ENCODE measurements at regions not wholly inside any gene's neighbourhood (a gene's known extent, or its start where the extent isn't known, plus 50 kb on each side); places are given as distances from the start of the nearest gene placed in this dataset.

DNA sequence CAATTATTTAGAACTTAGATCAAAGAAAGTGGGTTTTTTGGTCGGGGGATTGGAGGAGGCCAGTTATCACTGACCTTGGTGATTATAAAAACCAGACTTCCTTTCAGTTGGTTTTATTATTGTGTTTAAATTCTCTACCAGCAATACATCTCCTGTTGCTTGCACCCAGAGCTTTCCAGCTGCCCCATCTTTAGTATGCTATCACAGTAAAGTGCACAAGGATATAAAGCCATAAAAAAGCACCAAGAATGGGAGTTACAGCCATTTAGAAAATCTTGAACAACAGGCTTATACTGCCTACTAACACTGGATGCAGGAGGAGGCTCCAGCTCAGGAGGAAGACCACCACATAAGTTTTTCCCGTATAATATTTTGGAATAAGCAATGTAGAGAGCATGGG is 148.7 kb upstream of the OSR1 start:
- H3K27ac ChIP-seq (ENCODE audit: low read length), result no peak overlapping the region
- no peaks in the 10 kb centered on the region for H3K27me3 ChIP-seq (ENCODE audit: control insufficient read depth, insufficient read depth, low read length)
- H3K4me3 ChIP-seq (ENCODE audit: low read length), result no peak overlapping the region
- peaks cover 3% of the 10 kb centered on the region for H3K4me1 ChIP-seq (ENCODE audit: control insufficient read depth, insufficient read depth, low read length)
- no peaks in the 10 kb centered on the region for H3K9me3 ChIP-seq (ENCODE audit: control insufficient read depth, low read depth, low read length)
- no peak for DNase-seq
- 100% methylated on average over 1 of the region's 2 CpGs for WGBS (ENCODE audit: insufficient coverage, low lambda C conversion rate)
- H3K36me3 ChIP-seq (ENCODE audit: control insufficient read depth, insufficient read depth, low read length), result no peaks in the 10 kb centered on the region

DNA sequence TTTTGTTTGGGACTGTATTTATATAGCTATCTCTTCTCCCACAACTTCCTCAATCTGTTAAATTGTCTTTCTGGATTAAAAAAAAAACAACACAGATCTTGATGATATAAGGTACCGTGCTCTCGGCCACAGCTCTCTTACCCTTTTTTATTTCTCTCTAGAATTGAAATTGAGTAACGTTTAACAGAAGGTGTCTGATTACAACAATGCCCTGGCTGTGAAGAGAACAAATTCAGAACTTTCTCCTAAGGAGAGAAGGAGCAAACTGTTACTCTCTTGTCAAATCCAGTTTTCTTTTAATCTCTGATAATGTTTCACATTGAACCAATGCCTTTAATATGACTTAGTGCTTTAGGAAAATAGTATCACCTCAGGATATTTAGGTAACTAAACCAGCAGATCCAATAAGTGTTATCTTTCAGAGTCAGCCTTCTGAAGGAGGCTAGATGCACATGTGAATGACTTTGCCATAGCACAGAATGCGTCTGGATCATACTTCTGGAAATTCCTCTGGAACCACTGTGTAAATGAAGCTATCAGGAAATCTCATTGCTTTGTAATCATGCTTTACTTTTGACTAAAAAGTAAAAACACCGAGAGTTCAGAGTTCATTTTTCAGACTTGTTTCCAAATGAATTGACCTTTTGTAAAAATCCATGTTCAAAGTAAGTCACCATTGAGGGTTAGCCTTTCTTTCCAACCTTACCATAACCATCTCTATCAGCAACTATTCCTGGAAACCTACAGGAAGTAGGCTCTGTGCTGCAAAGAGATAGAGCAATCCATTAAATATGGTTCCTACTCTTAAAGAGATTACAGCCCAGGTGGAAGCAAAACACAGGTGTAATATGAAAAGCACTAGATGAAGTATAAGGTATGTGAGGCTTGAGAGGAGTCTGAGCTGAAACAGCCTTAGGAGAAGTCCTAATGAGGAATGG is 147.0 kb upstream of the OSR1 start:
- no peaks in the 10 kb centered on the region for H3K9me3 ChIP-seq (ENCODE audit: control insufficient read depth, low read depth, low read length)
- no peak for DNase-seq
- no peak overlapping the region for H3K27ac ChIP-seq (ENCODE audit: low read length)
- H3K4me1 ChIP-seq (ENCODE audit: control insufficient read depth, insufficient read depth, low read length), result peaks cover 3% of the 10 kb centered on the region
- 3% methylated on average over 4 of the region's 5 CpGs for WGBS (ENCODE audit: insufficient coverage, low lambda C conversion rate)
- H3K27me3 ChIP-seq (ENCODE audit: control insufficient read depth, insufficient read depth, low read length), result no peaks in the 10 kb centered on the region
- no peaks in the 10 kb centered on the region for H3K36me3 ChIP-seq (ENCODE audit: control insufficient read depth, insufficient read depth, low read length)
- H3K4me3 ChIP-seq (ENCODE audit: low read length), result no peak overlapping the region

DNA sequence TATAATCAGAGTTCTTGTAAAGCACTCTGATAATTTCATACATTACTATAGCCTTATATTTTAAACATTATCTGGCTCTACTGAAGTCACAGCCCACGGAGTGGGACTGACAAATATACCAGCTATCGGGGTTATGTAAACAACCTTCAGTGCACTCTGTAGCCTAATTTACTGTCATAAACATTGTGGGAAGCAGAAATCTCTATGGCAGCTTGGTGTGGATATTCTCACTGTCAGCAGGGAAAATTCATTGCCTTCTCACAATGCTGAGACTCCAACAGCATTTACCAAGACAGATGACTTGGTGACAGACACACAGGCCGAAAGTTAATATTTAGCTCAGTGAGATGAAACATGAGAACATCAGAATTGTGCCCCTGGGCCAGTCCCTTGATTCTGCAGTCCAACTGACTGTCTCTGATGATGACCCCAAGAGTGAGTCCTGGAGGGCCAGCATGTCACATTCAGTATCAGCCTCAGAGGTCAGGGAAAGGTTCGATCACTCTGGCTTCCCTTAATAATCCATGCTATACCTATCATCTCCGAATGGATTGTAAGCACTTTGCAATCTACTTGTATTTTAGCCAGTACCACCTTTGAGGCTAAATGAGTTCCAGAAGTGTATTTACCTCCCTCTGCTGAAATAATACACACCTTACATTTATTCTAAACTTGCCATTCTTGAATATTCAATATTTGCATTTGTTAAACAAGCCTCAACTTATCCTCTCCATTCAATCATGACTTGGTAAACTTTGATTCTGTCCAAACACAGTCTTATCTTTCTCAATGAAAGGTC is 146.2 kb upstream of the OSR1 start:
- no peak overlapping the region for H3K4me3 ChIP-seq (ENCODE audit: low read length)
- H3K36me3 ChIP-seq (ENCODE audit: control insufficient read depth, insufficient read depth, low read length), result no peaks in the 10 kb centered on the region
- no peak for DNase-seq
- no peaks in the 10 kb centered on the region for H3K27me3 ChIP-seq (ENCODE audit: control insufficient read depth, insufficient read depth, low read length)
- WGBS (ENCODE audit: insufficient coverage, low lambda C conversion rate), result 0% methylated on average over 1 of the region's 5 CpGs
- H3K9me3 ChIP-seq (ENCODE audit: control insufficient read depth, low read depth, low read length), result no peaks in the 10 kb centered on the region
- H3K4me1 ChIP-seq (ENCODE audit: control insufficient read depth, insufficient read depth, low read length), result peaks cover 3% of the 10 kb centered on the region
- H3K27ac ChIP-seq (ENCODE audit: low read length), result no peak overlapping the region

DNA sequence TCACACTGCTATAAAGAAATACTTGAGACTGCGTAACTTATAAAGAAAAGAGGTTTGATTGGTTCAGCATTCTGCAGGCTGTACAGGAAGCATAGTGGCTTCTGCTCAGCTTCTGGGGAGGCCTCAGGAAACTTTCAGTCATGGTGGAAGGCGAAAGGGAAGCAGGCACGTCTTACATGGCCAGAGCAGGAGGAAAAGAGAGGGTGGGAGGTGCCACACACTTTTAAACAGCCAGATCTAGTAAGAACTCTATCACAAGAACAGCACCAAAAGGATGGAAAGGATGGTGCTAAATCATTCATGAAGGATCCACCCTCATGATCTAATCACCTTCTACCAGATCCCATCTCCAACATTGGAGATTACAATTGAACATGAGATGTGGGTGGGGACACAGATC is 145.5 kb upstream of the OSR1 start:
- no peak for DNase-seq
- no CpG with 5 or more reads among the region's 3 CpGs for WGBS (ENCODE audit: insufficient coverage, low lambda C conversion rate)

DNA sequence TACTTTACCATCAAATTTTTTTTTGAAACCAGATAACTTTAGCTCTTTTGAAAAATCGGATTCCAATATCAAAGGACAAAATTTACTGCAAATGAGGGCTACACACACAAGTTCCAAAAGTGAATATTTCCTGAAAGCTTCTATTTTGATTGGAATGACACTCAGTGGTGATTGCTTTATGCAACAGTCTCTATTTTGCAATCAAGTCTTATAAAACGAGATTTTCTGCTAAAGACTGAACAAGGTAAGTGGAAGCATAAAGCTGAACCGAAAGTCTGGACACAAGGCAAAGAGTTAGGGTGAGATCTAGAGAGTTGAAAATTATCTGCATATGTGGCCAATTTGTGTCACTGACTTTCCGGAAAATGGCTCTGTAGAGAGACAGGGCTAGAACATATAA is 145.0 kb upstream of the OSR1 start:
- no peak overlapping the region for H3K27ac ChIP-seq (ENCODE audit: low read length)
- no peaks in the 10 kb centered on the region for H3K36me3 ChIP-seq (ENCODE audit: control insufficient read depth, insufficient read depth, low read length)
- 92% methylated on average over 2 of the region's 4 CpGs for WGBS (ENCODE audit: insufficient coverage, low lambda C conversion rate)
- no peak overlapping the region for H3K4me3 ChIP-seq (ENCODE audit: low read length)
- H3K9me3 ChIP-seq (ENCODE audit: control insufficient read depth, low read depth, low read length), result no peaks in the 10 kb centered on the region
- DNase-seq, result no peak
- no peaks in the 10 kb centered on the region for H3K27me3 ChIP-seq (ENCODE audit: control insufficient read depth, insufficient read depth, low read length)
- H3K4me1 ChIP-seq (ENCODE audit: control insufficient read depth, insufficient read depth, low read length), result peaks cover 3% of the 10 kb centered on the region

More for the DNA sequence above, 145.5 kb upstream of the OSR1 start:
- peaks cover 3% of the 10 kb centered on the region for H3K4me1 ChIP-seq (ENCODE audit: control insufficient read depth, insufficient read depth, low read length)
- no peaks in the 10 kb centered on the region for H3K36me3 ChIP-seq (ENCODE audit: control insufficient read depth, insufficient read depth, low read length)
- no peak overlapping the region for H3K27ac ChIP-seq (ENCODE audit: low read length)
- H3K4me3 ChIP-seq (ENCODE audit: low read length), result no peak overlapping the region
- no peaks in the 10 kb centered on the region for H3K9me3 ChIP-seq (ENCODE audit: control insufficient read depth, low read depth, low read length)
- H3K27me3 ChIP-seq (ENCODE audit: control insufficient read depth, insufficient read depth, low read length), result no peaks in the 10 kb centered on the region

DNA sequence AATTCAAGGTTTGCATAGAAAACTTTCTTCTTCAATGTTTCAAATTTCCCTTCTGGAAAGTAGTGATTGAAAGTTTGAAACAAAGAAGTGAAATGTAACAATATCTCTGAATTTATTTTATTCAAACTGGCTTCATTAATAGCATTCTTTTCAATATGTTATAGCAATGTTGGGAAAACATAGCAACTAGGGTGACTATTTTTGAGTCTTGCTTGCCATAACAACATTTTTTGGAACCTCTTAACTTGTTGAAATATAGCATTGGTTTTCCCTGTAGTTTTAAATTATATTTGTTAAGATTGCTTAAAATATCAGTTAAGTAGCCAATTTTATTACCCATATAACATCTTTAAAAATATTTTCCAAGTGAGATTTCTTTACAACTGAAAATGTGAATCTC is 141.7 kb upstream of the OSR1 start:
- H3K27me3 ChIP-seq (ENCODE audit: control insufficient read depth, insufficient read depth, low read length), result no peaks in the 10 kb centered on the region
- no peak overlapping the region for H3K27ac ChIP-seq (ENCODE audit: low read length)
- H3K4me1 ChIP-seq (ENCODE audit: control insufficient read depth, insufficient read depth, low read length), result peaks cover 3% of the 10 kb centered on the region
- no peak for DNase-seq
- H3K36me3 ChIP-seq (ENCODE audit: control insufficient read depth, insufficient read depth, low read length), result no peaks in the 10 kb centered on the region
- H3K9me3 ChIP-seq (ENCODE audit: control insufficient read depth, low read depth, low read length), result no peaks in the 10 kb centered on the region
- no peak overlapping the region for H3K4me3 ChIP-seq (ENCODE audit: low read length)

DNA sequence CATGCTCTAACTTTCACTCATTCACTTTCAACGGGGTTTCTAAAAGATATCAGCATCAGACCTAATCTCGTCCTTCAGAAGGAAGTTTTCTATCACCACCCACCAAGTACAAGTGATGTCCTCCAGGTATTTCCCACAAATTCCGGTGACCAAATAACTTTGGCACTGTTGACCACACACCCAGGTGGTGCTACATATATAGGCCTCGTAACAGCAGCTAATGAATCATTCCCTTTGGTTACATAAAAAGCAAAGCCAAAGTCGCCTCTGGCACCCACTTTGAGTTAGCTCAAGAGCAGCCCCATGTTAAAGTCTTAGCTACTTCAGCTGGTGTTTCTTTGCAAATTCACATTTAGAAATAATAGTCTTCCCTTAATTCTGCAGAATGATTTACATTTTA is 138.2 kb upstream of the OSR1 start:
- Histone ChIP-seq H3K36me3 (ENCODE audit: control insufficient read depth, insufficient read depth, low read length) (no peaks in the 10 kb centered on the region), H3K4me3 (ENCODE audit: low read length) (no peak overlapping the region), H3K9me3 (ENCODE audit: control insufficient read depth, low read depth, low read length) (no peaks in the 10 kb centered on the region), H3K27me3 (ENCODE audit: control insufficient read depth, insufficient read depth, low read length) (no peaks in the 10 kb centered on the region), H3K27ac (ENCODE audit: low read length) (no peak overlapping the region), H3K4me1 (ENCODE audit: control insufficient read depth, insufficient read depth, low read length) (no peaks in the 10 kb centered on the region)
- no CpG with 5 or more reads among the region's 5 CpGs for WGBS (ENCODE audit: insufficient coverage, low lambda C conversion rate)
- DNase-seq, result no peak

DNA sequence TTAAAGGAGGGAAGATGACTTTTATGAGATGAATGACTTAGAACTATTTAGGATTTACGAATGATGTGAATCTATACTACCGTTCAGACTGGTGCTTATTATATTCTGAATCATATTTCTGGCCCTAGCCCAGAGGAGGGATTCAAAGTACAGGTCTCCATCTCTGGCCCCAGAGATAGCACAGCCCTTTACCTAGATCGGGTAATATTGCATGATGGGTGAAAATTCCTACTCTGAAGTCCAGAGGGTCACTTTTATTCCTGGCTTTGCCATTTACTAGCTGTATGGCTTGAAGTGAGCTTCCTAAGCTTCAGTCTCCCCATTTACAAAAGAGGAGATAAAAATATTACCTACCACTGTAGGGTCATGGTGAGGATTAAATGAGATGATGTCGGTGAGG is 135.8 kb upstream of the OSR1 start:
- no peaks in the 10 kb centered on the region for H3K36me3 ChIP-seq (ENCODE audit: control insufficient read depth, insufficient read depth, low read length)
- WGBS (ENCODE audit: insufficient coverage, low lambda C conversion rate), result 60% methylated on average over 1 of the region's 4 CpGs
- no peak overlapping the region for H3K27ac ChIP-seq (ENCODE audit: low read length)
- no peaks in the 10 kb centered on the region for H3K4me1 ChIP-seq (ENCODE audit: control insufficient read depth, insufficient read depth, low read length)
- no peaks in the 10 kb centered on the region for H3K27me3 ChIP-seq (ENCODE audit: control insufficient read depth, insufficient read depth, low read length)
- no peaks in the 10 kb centered on the region for H3K9me3 ChIP-seq (ENCODE audit: control insufficient read depth, low read depth, low read length)
- DNase-seq, result no peak
- H3K4me3 ChIP-seq (ENCODE audit: low read length), result no peak overlapping the region

DNA sequence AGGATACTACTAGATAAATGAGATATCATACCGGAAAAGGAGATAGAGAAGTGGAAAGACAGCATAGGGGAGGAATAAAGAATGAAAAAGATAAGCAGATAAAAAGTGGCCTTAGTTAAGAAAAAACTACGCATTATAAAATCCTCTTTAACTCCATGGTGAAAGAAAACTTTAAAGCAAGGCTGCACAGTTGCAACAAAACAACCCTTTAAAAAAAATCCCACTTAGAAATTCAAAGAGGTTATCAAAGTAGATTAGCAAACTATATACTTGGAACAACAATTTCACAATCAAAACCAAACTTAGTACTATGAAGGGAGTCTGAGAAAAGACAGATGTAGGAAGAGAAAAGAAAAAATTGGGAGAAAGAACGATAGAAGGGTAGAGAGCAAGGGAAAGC is 133.4 kb upstream of the OSR1 start:
- Histone ChIP-seq H3K27ac (ENCODE audit: low read length) (no peak overlapping the region), H3K27me3 (ENCODE audit: control insufficient read depth, insufficient read depth, low read length) (no peaks in the 10 kb centered on the region), H3K4me1 (ENCODE audit: control insufficient read depth, insufficient read depth, low read length) (no peaks in the 10 kb centered on the region), H3K9me3 (ENCODE audit: control insufficient read depth, low read depth, low read length) (no peaks in the 10 kb centered on the region), H3K4me3 (ENCODE audit: low read length) (no peak overlapping the region), H3K36me3 (ENCODE audit: control insufficient read depth, insufficient read depth, low read length) (no peaks in the 10 kb centered on the region)
- DNase-seq, result no peak
- 64% methylated on average over 3 of the region's 3 CpGs for WGBS (ENCODE audit: insufficient coverage, low lambda C conversion rate)

DNA sequence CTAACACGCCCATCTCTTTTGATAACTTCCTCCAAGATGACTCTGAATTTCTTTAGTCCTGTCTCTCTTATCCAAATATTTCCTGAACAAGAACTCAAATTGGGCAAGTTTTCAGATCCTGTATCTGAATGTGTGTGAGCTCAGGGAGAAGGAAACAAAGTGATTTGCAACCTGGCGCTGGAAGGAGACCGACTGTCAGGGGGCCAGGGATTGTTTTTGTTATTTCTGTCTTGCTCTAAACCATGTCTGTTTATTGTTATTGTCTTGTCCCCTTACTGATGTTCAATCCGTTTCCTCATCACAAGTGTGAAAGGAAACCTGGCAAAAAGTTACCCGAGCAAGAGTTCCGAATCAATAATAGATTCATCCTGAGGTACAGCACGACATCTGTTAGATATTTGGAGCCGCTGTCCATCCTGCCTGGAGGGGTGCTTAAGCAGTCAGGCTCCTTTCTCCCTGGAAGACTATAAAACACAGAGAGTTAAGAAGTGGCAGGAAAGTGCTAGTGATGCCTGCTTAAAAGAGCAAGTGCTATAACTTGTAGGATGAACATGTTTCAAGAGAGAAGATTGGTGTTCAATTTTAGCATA is 132.5 kb upstream of the OSR1 start:
- H3K4me1 ChIP-seq (ENCODE audit: control insufficient read depth, insufficient read depth, low read length), result no peaks in the 10 kb centered on the region
- H3K27ac ChIP-seq (ENCODE audit: low read length), result no peak overlapping the region
- DNase-seq, result no peak
- 60% methylated on average over 1 of the region's 8 CpGs for WGBS (ENCODE audit: insufficient coverage, low lambda C conversion rate)
- H3K4me3 ChIP-seq (ENCODE audit: low read length), result no peak overlapping the region
- H3K9me3 ChIP-seq (ENCODE audit: control insufficient read depth, low read depth, low read length), result no peaks in the 10 kb centered on the region
- no peaks in the 10 kb centered on the region for H3K36me3 ChIP-seq (ENCODE audit: control insufficient read depth, insufficient read depth, low read length)
- no peaks in the 10 kb centered on the region for H3K27me3 ChIP-seq (ENCODE audit: control insufficient read depth, insufficient read depth, low read length)
